ENCODE measurements at regions not wholly inside any gene's neighbourhood (a gene's known extent, or its start where the extent isn't known, plus 50 kb on each side); places are given as distances from the start of the nearest gene placed in this dataset.

GRCh38 chr5:130400091-130400490, 495.8 kb downstream of the CHSY3 start:
- Histone ChIP-seq H3K9me1 (ENCODE audit: control insufficient read depth, insufficient read depth, low read length) (no peaks in the 10 kb centered on the region), H3K9me3 (replicated peaks; ENCODE audit: control insufficient read depth, insufficient read depth, low read depth, low read length) (no peaks in the 10 kb centered on the region), H3K27me3 (ENCODE audit: control insufficient read depth in 2 of 2, insufficient read depth in 2 of 2, low read length in 2 of 2) (no peaks in the 10 kb centered on the region), H2AFZ (ENCODE audit: low read depth, low read length) (no peak overlapping the region), H3K9ac (ENCODE audit: insufficient read depth in 1 of 2, low read depth in 2 of 2, low read length in 2 of 2) (no peak overlapping the region), H4K20me1 (replicated peaks; ENCODE audit: control insufficient read depth, insufficient read depth, low read length) (no peaks in the 10 kb centered on the region), H3K4me2 (ENCODE audit: insufficient read depth, low read length) (no peak overlapping the region), H3K4me3 (no peak overlapping the region), H3K36me3 (ENCODE audit: control insufficient read depth, insufficient read depth, low read length) (no peaks in the 10 kb centered on the region), H3K79me2 (ENCODE audit: control insufficient read depth, insufficient read depth, low read length) (no peaks in the 10 kb centered on the region), H3K27ac (ENCODE audit: extremely low read depth, low read depth, low read length) (no peak overlapping the region), H3K4me1 (replicated peaks in 1 of 2; ENCODE audit: control insufficient read depth in 2 of 2, insufficient read depth in 2 of 2, low read length in 2 of 2) (no peaks in the 10 kb centered on the region)
- intact Hi-C loops (cut with micrococcal nuclease): no loop called here
- no TSS peak for BruUV-seq (replicated peaks)
- in situ Hi-C loops (cut with MboI): no loop called here
- ChIA-PET CTCF (ENCODE audit: low intra/inter-chr PET ratio) (no interaction called here), POLR2A (no interaction called here)
- DNase-seq (ENCODE audit: extremely low read depth in 1 of 4, low spot score in 3 of 4) (no peak), ATAC-seq (no peak), FAIRE-seq (no peak)
- no peak for TF ChIP-seq ZBTB2 (IDR thresholded peaks at IDR 0.05)
- TF ChIP-seq, protein P1, sequence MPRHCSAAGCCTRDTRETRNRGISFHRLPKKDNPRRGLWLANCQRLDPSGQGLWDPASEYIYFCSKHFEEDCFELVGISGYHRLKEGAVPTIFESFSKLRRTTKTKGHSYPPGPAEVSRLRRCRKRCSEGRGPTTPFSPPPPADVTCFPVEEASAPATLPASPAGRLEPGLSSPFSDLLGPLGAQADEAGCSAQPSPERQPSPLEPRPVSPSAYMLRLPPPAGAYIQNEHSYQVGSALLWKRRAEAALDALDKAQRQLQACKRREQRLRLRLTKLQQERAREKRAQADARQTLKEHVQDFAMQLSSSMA (CRISPR knock-in tag; IDR thresholded peaks at IDR 0.05): no peak
- no peak for TF ChIP-seq NR3C1 (CRISPR knock-in tag; IDR thresholded peaks at IDR 0.05)
- no peak for TF ChIP-seq ETS2 (tag; IDR thresholded peaks at IDR 0.05; ENCODE audit: borderline replicate concordance, poor library complexity, severe bottlenecking)
- TF ChIP-seq KLF1 (tag; IDR thresholded peaks at IDR 0.05): no peak
- no peak for TF ChIP-seq E2F3 (CRISPR knock-in tag; IDR thresholded peaks at IDR 0.05)
- TF ChIP-seq ZNF75A (CRISPR knock-in tag; IDR thresholded peaks at IDR 0.05): no peak
- no peak for TF ChIP-seq TGIF2 (CRISPR knock-in tag; IDR thresholded peaks at IDR 0.05)
- no peak for TF ChIP-seq CEBPB (tag; IDR thresholded peaks at IDR 0.05)
- TF ChIP-seq, protein P2, sequence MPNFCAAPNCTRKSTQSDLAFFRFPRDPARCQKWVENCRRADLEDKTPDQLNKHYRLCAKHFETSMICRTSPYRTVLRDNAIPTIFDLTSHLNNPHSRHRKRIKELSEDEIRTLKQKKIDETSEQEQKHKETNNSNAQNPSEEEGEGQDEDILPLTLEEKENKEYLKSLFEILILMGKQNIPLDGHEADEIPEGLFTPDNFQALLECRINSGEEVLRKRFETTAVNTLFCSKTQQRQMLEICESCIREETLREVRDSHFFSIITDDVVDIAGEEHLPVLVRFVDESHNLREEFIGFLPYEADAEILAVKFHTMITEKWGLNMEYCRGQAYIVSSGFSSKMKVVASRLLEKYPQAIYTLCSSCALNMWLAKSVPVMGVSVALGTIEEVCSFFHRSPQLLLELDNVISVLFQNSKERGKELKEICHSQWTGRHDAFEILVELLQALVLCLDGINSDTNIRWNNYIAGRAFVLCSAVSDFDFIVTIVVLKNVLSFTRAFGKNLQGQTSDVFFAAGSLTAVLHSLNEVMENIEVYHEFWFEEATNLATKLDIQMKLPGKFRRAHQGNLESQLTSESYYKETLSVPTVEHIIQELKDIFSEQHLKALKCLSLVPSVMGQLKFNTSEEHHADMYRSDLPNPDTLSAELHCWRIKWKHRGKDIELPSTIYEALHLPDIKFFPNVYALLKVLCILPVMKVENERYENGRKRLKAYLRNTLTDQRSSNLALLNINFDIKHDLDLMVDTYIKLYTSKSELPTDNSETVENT (CRISPR knock-in tag; IDR thresholded peaks at IDR 0.05): no peak
- TF ChIP-seq PPARD (CRISPR knock-in tag; IDR thresholded peaks at IDR 0.05): no peak
- no peak for TF ChIP-seq CTCF (IDR thresholded peaks at IDR 0.05 in 2 of 3, conservative IDR thresholded peaks at IDR 0.05 in 1 of 3; ENCODE audit: insufficient read depth in 2 of 3, low read depth in 1 of 3, low read length in 3 of 3)
- TF ChIP-seq, protein P3, sequence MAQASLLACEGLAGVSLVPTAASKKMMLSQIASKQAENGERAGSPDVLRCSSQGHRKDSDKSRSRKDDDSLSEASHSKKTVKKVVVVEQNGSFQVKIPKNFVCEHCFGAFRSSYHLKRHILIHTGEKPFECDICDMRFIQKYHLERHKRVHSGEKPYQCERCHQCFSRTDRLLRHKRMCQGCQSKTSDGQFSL (CRISPR knock-in tag; IDR thresholded peaks at IDR 0.05): no peak
- TF ChIP-seq, protein P3 (tag; IDR thresholded peaks at IDR 0.05): no peak
- TF ChIP-seq HDAC1 (IDR thresholded peaks at IDR 0.05): no peak
